A549 (cell line): ENCODE measurements at regions not wholly inside any gene's neighbourhood (a gene's known extent, or its start where the extent isn't known, plus 50 kb on each side); places are given as distances from the start of the nearest gene placed in this dataset.

Source experiments
- ATAC-seq, 2 experiments: fragments of 200-7000 bp in 1 of 2; fragments of >200 bp in 1 of 2; cut with Nextera tagmentation in 1 of 2; cut with Tn5 transposase in 1 of 2; 3 replicates each; pipeline versions ENCODE4 v1.8.0 to v1.9.1; 2018 to 2020; ENCODE audit warnings: mild to moderate bottlenecking in 1 of 2, moderate library complexity in 1 of 2
- CTCF ChIA-PET: fragments of 300-600 bp; sonication (Branson Sonifier 250); formaldehyde crosslinking; extraction: SDS; loops from one replicate; lab custom pipeline; 2021; ENCODE audit warnings: antibody characterized with exemption, inconsistent platforms; lab: Yijun Ruan, JAX
- POLR2A ChIA-PET: fragments of 350-600 bp; formaldehyde crosslinking; extraction: SDS; loops from one replicate; lab custom pipeline; 2021; ENCODE audit warnings: antibody characterized with exemption, inconsistent platforms; lab: Yijun Ruan, JAX
- DNase-seq, 2 experiments: peaks; one replicate each; pipeline versions ENCODE4 v3.0.0 to v3.0.0-alpha.2; 2011 to 2016; ENCODE audit warnings: low read depth in 1 of 2, low spot score in 1 of 2
- FAIRE-seq: peaks from 2 replicates; lab custom pipeline; 2011; peaks lifted over from hg19 to GRCh38; lab: Jason Lieb, UNC
- H3K27ac ChIP-seq, 2 experiments: fragments of >200 bp; sonication (Bioruptor Twin); formaldehyde crosslinking; 3 replicates each; pipeline ENCODE4 v1.5.1; 2016 to 2017
- H3K4me1 ChIP-seq: fragments of >200 bp; sonication (Bioruptor Twin); formaldehyde crosslinking; 3 replicates; pipeline ENCODE4 v1.6.1; 2016
- H3K4me2 ChIP-seq: fragments of >200 bp; sonication (Bioruptor Twin); formaldehyde crosslinking; 3 replicates; pipeline ENCODE4 v1.6.1; 2016
- H3K4me3 ChIP-seq: fragments of >200 bp; sonication (Bioruptor Twin); formaldehyde crosslinking; 3 replicates; pipeline ENCODE4 v1.5.1; 2016
- H3K9me3 ChIP-seq: fragments of >200 bp; sonication (Bioruptor Twin); formaldehyde crosslinking; 3 replicates; pipeline ENCODE4 v1.6.1; 2016
- CBX2 ChIP-seq: fragments of 200-600 bp; sonication (generic); IDR thresholded peaks from 2 replicates; pipeline ENCODE4 v1.6.1; 2016; ENCODE audit warnings: low read depth, mild to moderate bottlenecking, borderline replicate concordance
- EHF ChIP-seq: fragments of 250-450 bp; sonication (Bioruptor Pico); IDR thresholded peaks from 2 replicates; pipeline ENCODE4 v1.5.0; 2020; ENCODE audit warnings: mild to moderate bottlenecking
- EHMT2 ChIP-seq: fragments of 200-600 bp; sonication (generic); IDR thresholded peaks from 2 replicates; pipeline ENCODE4 v1.6.1; 2016; ENCODE audit warnings: antibody characterized with exemption, low read depth, mild to moderate bottlenecking, moderate library complexity
- EP300 ChIP-seq, 2 experiments: fragments of >200 bp; sonication (Bioruptor Twin); formaldehyde crosslinking; IDR thresholded peaks; 2 replicates in 1 of 2; 3 replicates in 1 of 2; pipeline ENCODE4 v1.6.1; 2016 to 2017
- ESRRA ChIP-seq: fragments of 150-350 bp; IDR thresholded peaks from 2 replicates; pipeline ENCODE4 v1.6.1; 2014; ENCODE audit warnings: mild to moderate bottlenecking, low read length, borderline replicate concordance
- FOXS1 ChIP-seq: fragments of 250-450 bp; sonication (Bioruptor Pico); IDR thresholded peaks from 2 replicates; pipeline ENCODE4 v1.5.0; 2020; ENCODE audit warnings: mild to moderate bottlenecking, moderate library complexity
- HOXA7 ChIP-seq: fragments of 250-450 bp; sonication (Bioruptor Pico); IDR thresholded peaks from 2 replicates; pipeline ENCODE4 v1.5.0; 2020; ENCODE audit warnings: mild to moderate bottlenecking, moderate library complexity
- JUNB ChIP-seq: fragments of >200 bp; sonication (Bioruptor Twin); formaldehyde crosslinking; IDR thresholded peaks from 2 replicates; pipeline ENCODE4 v1.6.1; 2016
- KDM5A ChIP-seq: fragments of 200-600 bp; sonication (generic); IDR thresholded peaks from 2 replicates; pipeline ENCODE4 v1.6.1; 2016; ENCODE audit warnings: antibody characterized with exemption, mild to moderate bottlenecking
- MAZ ChIP-seq: fragments of 150-350 bp; IDR thresholded peaks from 2 replicates; pipeline ENCODE4 v1.6.1; 2014; ENCODE audit warnings: antibody characterized with exemption, low read depth, low read length, borderline replicate concordance
- NR3C1 ChIP-seq: fragments of >200 bp; sonication (Bioruptor Twin); formaldehyde crosslinking; IDR thresholded peaks from 3 replicates; pipeline ENCODE4 v1.6.1; 2017
- POLR2A ChIP-seq: IDR thresholded peaks from 2 replicates; pipeline ENCODE4 v1.6.1; 2012; ENCODE audit warnings: mild to moderate bottlenecking, low read length
- RNF2 ChIP-seq: fragments of 200-600 bp; sonication (generic); IDR thresholded peaks from 2 replicates; pipeline ENCODE4 v1.6.1; 2016; ENCODE audit warnings: low read depth, mild to moderate bottlenecking, antibody characterized with exemption, moderate library complexity, borderline replicate concordance
- SMC3 ChIP-seq: fragments of >200 bp; sonication (Bioruptor Twin); formaldehyde crosslinking; IDR thresholded peaks from 3 replicates; pipeline ENCODE4 v1.6.1; 2018; ENCODE audit warnings: inconsistent platforms
- SREBF2 ChIP-seq: fragments of 450-650 bp; IDR thresholded peaks from 2 replicates; pipeline ENCODE4 v1.6.1; 2014; ENCODE audit warnings: mild to moderate bottlenecking, moderate library complexity
- ZFP36 ChIP-seq: fragments of 450-650 bp; IDR thresholded peaks from 2 replicates; pipeline ENCODE4 v1.6.1; 2014; ENCODE audit warnings: borderline replicate concordance; ENCODE audit not compliant: partially characterized antibody
- ZSCAN20 ChIP-seq: fragments of 250-450 bp; sonication (Bioruptor Pico); IDR thresholded peaks from 2 replicates; pipeline ENCODE4 v1.8.0; 2022; ENCODE audit warnings: mild to moderate bottlenecking, moderate library complexity
- WGBS: methylation state at CpG from one replicate; pipeline ENCODE4 v1.1.6; 2017; ENCODE audit errors: missing lambda C conversion rate; 5-methylcytosine and 5-hydroxymethylcytosine counted together
- TF ChIP-seq, protein P1 (sequence below): IDR thresholded peaks from 2 replicates; pipeline ENCODE4 v1.6.1; 2012
- TF ChIP-seq, protein P2 (sequence below): fragments of >200 bp; sonication (Bioruptor Twin); formaldehyde crosslinking; IDR thresholded peaks from 3 replicates; pipeline ENCODE4 v1.5.1; 2016
- TF ChIP-seq, protein P3 (sequence below): fragments of 450-650 bp; IDR thresholded peaks from 2 replicates; pipeline ENCODE4 v1.6.1; 2014; ENCODE audit warnings: antibody characterized with exemption
- TF ChIP-seq, protein P4 (sequence below): IDR thresholded peaks from 2 replicates; pipeline ENCODE4 v1.6.1; 2012
- TF ChIP-seq, protein P5 (sequence below): fragments of 250-450 bp; sonication (Bioruptor Pico); IDR thresholded peaks from 2 replicates; pipeline ENCODE4 v1.5.0; 2021; ENCODE audit warnings: mild to moderate bottlenecking, moderate library complexity, borderline replicate concordance

DNA sequence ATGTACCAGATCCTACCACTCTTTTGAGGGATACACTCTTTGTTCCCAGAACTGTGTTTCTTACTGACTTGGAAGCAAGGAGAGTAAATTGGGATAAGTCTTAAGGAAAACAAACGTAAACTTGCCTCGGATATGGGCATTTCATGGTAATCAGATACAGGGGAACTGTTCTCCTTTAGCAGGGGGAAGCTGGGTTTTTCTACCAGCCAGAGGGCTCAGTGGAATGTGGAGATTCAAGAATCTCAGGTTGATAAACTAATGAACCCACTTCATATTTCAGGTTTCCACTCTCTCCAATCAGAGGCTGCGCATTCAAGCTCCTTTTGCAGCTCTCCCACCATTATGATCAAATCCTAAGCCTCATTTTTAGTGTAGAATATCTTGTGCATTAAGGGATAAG, 676.5 kb upstream of the FSHR start:
- TF ChIP-seq EHF (CRISPR knock-in tag) = no peak
- TF ChIP-seq SREBF2 = no peak
- no peak for TF ChIP-seq EP300 (IDR thresholded peaks at IDR 0.05)
- no peak for TF ChIP-seq ZSCAN20 (CRISPR knock-in tag)
- TF ChIP-seq, protein P1, sequence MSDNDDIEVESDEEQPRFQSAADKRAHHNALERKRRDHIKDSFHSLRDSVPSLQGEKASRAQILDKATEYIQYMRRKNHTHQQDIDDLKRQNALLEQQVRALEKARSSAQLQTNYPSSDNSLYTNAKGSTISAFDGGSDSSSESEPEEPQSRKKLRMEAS = no peak
- no peak for TF ChIP-seq ZFP36
- TF ChIP-seq MAZ = no peak
- no peak for TF ChIP-seq ESRRA
- TF ChIP-seq CBX2 = no peak
- TF ChIP-seq SMC3 = no peak
- TF ChIP-seq, protein P2, sequence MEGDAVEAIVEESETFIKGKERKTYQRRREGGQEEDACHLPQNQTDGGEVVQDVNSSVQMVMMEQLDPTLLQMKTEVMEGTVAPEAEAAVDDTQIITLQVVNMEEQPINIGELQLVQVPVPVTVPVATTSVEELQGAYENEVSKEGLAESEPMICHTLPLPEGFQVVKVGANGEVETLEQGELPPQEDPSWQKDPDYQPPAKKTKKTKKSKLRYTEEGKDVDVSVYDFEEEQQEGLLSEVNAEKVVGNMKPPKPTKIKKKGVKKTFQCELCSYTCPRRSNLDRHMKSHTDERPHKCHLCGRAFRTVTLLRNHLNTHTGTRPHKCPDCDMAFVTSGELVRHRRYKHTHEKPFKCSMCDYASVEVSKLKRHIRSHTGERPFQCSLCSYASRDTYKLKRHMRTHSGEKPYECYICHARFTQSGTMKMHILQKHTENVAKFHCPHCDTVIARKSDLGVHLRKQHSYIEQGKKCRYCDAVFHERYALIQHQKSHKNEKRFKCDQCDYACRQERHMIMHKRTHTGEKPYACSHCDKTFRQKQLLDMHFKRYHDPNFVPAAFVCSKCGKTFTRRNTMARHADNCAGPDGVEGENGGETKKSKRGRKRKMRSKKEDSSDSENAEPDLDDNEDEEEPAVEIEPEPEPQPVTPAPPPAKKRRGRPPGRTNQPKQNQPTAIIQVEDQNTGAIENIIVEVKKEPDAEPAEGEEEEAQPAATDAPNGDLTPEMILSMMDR = no peak
- TF ChIP-seq, protein P3, sequence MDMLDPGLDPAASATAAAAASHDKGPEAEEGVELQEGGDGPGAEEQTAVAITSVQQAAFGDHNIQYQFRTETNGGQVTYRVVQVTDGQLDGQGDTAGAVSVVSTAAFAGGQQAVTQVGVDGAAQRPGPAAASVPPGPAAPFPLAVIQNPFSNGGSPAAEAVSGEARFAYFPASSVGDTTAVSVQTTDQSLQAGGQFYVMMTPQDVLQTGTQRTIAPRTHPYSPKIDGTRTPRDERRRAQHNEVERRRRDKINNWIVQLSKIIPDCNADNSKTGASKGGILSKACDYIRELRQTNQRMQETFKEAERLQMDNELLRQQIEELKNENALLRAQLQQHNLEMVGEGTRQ = no peak
- TF ChIP-seq, protein P4, sequence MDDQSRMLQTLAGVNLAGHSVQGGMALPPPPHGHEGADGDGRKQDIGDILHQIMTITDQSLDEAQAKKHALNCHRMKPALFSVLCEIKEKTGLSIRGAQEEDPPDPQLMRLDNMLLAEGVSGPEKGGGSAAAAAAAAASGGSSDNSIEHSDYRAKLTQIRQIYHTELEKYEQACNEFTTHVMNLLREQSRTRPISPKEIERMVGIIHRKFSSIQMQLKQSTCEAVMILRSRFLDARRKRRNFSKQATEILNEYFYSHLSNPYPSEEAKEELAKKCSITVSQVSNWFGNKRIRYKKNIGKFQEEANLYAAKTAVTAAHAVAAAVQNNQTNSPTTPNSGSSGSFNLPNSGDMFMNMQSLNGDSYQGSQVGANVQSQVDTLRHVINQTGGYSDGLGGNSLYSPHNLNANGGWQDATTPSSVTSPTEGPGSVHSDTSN = no peak
- TF ChIP-seq, all 56 proteins: peak for 0
- ChIA-PET CTCF (no interaction called here), POLR2A (no interaction called here)
- Histone ChIP-seq H3K9me3 (0 out of 3 replicates have a peak, but pooled peaks cover 4% of the 10 kb centered on the region), H3K4me3 (no peak overlapping the region), H3K27ac (no peak overlapping the region), H3K4me2 (no peak overlapping the region), H3K4me1 (no peaks in the 10 kb centered on the region)
- DNase-seq = no peak
- 4% methylated on average over 3 of the region's 3 CpGs for WGBS
- no peak for FAIRE-seq
- no peak for ATAC-seq

DNA sequence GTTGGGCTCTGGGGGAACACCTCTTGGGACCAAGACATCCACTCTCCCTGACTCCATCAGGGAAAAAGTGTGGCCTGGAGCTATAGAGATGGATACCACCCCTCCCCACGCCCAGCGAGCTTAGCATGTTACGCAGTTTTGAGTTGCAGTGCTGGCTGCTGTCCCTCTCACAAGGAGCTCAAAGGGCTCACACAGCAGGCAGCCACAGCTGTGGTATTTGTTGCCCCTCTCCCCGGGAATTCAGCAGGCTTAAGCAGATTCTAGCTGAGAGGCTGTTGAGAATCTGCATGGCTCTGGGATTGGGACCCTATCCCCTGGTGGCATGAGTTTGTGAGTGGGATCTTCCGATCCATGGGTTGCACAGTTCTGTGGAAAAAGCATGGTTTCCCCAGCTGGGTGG, 673.1 kb upstream of the FSHR start:
- ChIA-PET POLR2A (no interaction called here), CTCF (no interaction called here)
- TF ChIP-seq ESRRA (no peak), ZFP36 (no peak), HOXA7 (no peak), KDM5A (no peak), EHF (CRISPR knock-in tag) (no peak), POLR2A (no peak), JUNB (no peak), EHMT2 (no peak), FOXS1 (CRISPR knock-in tag) (no peak), NR3C1 (no peak), RNF2 (no peak), SMC3 (no peak)
- TF ChIP-seq, protein P5, sequence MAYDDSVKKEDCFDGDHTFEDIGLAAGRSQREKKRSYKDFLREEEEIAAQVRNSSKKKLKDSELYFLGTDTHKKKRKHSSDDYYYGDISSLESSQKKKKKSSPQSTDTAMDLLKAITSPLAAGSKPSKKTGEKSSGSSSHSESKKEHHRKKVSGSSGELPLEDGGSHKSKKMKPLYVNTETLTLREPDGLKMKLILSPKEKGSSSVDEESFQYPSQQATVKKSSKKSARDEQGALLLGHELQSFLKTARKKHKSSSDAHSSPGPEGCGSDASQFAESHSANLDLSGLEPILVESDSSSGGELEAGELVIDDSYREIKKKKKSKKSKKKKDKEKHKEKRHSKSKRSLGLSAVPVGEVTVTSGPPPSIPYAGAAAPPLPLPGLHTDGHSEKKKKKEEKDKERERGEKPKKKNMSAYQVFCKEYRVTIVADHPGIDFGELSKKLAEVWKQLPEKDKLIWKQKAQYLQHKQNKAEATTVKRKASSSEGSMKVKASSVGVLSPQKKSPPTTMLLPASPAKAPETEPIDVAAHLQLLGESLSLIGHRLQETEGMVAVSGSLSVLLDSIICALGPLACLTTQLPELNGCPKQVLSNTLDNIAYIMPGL = no peak
- Histone ChIP-seq H3K4me2 (no peak overlapping the region), H3K4me3 (no peak overlapping the region), H3K9me3 (0 out of 3 replicates have a peak, but pooled peaks cover 4% of the 10 kb centered on the region), H3K4me1 (no peaks in the 10 kb centered on the region), H3K27ac (no peak overlapping the region)
- no peak for DNase-seq
- FAIRE-seq = no peak
- WGBS = 15% methylated on average over 5 of the region's 5 CpGs
- no peak for ATAC-seq
